GM19455 (cell line): ENCODE measurements at regions not wholly inside any gene's neighbourhood (a gene's known extent, or its start where the extent isn't known, plus 50 kb on each side); places are given as distances from the start of the nearest gene placed in this dataset.
"Not testable (repeated sequence)": the region's sequence is repeated elsewhere in the genome, so short reads cannot be mapped to it uniquely, and the experiment has no call there.

Experiments used
- ATAC-seq: cut with Tn5 transposase; IDR thresholded peaks from one replicate; pipeline ENCODE4 v1.9.1; 2021; ENCODE audit not compliant: unreplicated experiment

DNA sequence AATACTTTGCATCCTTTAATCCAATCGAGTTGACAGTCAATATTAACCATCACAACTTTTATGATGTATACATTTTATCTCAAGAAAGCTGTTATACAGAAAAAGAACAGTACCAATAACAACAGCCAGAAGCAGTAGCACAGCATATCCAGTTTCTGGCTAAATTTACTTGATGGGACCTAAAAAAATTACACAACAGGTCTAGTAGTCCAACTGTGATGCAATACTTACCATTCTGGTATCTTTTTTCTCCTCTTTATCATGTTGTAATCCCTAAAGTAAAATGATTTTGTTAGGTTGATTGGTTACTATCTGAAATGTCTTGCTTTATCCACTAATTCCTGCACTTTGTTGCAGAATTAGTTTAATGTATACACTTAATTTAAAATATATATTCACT, 1150.6 kb downstream of the FAT4 start:
- ATAC-seq, result no peak

DNA sequence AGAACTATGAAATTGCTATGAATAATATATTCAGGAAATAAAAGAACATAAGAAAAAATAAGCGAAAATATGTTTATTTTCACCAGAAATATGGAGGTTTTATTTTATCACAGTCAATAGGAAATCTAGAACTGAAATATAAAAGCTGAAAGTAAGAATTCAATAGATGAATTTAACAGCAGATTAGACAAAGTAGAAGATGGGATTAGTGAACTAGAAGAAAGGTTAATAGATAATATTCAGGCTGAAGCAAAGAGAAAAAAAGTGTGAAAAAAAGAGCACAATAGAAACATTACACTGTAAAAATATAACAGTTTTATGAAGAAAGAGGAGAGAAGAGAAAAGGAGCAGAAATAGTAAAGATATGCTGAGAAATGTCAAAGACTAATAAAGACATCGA, 1152.1 kb downstream of the FAT4 start:
- no peak for ATAC-seq

DNA sequence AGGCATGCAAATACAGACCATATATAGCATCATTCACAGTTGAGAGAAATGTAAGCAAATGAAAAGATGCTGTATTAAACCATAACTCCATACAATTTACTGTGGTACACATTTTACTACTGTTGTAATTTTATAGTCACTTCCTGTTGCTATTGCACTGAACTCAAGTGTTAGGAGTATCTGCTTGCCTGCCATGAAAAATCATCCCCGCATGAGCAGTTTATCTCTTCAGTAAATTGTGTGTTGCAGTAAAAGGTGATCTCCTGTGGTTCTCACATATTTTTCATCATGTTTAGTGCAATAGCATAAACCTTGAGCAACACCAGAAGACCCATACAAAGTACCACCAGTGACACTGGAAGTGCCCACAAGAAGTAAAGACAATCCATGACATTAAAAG, 1153.4 kb downstream of the FAT4 start:
- ATAC-seq, result no peak

DNA sequence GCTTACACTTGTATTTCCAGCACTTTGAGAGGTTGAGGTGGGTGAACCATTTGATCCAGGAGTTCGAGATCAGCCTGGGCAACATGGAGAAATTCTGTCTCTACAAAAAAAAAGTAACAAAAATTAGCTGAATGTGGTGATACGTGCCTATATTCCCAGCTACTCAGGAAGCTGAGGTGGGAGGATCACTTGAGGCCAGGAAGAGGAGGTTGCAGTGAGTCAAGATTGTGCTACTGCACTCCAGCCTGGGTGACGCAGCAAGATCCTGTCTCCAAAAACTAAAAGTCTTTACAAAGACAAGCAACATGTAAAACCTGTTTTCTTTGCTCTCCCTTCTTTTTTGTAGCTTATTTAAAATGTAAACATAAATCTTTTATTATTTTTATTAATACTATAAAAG, 1156.1 kb downstream of the FAT4 start:
- no peak for ATAC-seq

DNA sequence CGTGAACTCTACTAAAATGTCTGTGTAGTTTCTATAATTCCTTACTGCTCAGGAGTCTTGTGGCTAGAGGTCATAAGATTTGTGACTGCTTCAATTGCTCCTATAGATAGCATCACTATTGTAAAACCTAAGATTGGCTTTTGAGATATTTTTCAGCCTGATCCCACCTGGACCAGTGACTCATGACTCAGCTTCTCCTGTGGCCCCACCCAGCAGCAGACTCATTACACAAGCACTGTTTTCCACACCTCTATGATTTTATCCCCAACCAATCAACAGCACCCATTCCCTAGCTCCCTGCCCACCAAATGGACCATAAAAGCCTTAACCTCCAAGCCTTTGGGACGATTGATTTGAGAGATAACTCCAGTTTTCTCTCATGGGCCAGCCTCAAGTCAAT, 1157.0 kb upstream of the INTU start:
- no peak for ATAC-seq

DNA sequence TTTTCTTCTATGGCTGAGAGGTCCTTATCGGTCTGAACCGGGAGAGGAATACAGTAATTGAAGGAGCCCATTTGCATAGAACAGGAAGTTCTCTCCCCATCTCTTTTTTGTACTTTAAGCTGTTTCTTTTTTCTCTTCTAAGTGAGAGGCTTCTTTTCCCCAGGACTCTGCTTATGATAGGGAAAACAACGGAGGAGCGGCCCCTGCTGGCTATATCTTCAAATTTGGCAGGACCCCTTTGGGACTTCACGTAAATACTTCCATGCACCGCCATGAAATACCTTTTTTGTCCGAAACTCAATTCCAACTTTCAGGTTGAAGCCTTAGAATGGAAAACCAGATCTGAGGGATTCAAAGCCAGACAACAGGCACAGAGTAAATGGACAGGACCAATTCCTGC, 1153.0 kb upstream of the INTU start:
- ATAC-seq, result no peak

DNA sequence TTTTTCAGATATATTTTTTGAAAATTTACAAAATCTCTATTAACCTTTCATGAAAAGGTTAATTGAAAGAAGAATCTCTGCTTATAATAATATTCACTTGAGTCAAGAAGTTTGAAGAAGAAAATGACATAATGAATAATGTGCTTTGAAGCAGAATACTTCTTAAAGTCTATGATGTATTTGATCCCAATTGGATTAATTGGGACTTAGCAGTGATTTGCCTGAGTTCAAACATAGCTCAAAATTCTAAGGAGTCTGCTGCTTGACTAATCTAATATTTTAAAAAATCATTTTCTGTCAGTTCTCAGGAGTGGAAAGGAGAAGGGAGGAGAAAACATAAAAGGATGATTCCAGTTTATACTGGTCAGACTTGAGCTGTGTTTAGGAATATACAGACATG, 1150.4 kb upstream of the INTU start:
- ATAC-seq, result no peak

DNA sequence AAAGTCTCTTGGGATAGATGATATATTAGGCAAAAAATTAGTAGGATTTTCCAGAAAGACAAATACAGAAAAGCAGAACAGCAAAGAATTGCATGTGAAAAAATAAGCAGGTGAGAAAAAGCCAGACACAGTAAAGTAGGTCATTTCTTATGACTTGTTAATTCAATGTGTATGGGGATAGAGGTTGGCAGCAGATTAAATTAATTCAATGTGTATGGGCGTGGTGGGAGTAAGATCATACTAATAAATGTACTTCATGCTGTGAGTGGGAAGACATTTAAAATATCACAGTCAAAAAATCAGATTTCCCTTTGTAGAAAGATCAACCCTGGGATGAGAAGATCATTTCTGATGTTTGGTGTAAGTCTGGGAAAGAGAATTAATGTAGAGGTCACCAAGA, 1146.4 kb upstream of the INTU start:
- no peak for ATAC-seq

DNA sequence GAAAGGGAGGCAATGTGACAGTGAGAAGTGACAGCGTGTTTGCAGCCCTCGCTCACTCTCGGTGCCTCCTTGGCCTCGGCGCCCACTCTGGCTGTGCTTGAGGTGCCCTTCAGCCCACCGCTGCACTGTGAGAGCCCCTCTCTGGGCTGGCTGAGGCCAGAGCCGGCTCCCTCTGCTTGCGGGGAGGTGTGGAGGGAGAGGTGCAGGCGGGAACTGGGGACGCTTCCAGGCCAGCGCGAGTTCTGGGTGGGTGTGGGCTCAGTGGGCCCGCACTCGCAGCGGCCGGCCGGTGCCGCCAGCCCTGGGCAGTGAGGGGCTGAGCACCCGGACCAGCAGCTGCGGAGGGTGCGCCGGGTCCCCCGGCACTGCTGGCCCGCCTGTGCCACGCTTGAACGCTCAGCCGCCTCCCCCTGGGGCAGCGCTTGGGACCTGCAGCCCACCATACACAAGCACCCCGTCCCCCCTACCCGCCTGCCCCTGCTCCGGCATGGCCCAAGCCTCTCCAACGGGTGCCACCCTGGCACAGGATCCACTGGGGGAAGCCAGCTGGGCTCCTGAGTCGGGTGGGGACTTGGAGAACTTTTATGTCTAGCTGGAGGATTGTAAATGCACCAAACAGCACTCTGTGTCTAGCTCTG, 1142.8 kb upstream of the INTU start:
- no peak for ATAC-seq

DNA sequence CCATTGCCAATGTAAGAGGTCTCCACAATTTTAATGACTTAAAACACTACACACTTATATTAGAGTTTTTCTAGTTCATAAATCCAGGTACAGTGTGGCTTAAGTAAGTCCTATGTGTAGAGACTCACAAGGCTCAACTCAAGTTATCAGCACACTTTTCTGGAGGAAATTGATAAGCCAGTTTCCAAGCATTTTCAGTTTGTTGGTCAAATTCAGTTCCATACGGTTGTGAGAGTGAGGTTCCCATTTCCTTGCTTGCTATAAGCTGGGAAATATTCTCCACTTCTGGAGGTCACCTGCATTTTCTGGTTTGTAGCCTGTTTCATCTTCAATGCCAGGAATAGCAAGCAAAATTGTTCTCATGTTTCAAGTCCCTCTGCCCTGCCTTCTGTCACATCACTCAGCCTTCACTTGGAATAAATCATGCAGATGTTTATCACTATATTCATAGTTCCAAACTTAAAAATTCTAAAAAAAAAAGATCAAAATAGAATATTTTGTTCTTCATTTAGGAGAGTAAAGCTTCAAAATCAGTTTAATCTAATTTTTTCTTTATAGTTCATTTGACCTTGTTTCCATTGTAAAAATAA, 1137.5 kb upstream of the INTU start:
- ATAC-seq, result no peak

DNA sequence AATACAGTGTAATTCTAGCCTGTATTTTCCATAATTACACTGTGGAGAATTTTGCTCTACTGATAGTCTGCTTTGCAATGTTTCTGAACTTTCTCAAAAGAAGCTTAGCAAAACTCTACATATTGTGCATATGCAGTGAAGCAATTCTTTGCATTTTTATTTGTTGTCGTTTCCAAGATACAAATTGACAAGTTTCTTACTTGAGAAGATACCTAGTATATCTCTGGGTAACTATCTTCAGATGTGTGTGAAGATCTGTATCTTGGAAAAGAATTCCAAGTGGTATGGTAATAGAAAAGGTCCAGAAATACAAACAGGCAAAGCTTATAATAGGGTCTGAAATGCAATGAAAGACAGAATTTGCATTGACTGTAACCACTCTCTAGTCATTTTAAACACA, 1119.8 kb upstream of the INTU start:
- ATAC-seq, result no peak

DNA sequence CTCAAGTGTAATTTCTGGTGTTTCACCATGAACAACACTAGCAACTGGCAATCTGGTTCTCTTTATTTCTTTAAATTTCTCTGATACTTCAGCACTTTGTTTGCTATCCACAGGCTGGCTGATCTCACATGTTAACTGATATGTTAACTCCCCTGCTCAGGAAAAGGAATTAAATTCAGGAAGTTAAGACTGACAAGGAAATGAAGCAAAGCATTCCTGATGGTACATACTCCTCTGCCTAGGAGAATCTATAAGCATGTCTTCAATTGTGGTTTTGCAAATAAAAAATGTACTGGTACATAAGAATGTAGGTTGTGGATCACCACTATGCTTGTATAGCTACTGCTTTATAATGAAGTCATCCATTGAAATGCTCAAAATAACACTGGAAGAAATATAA, 1119.2 kb upstream of the INTU start:
- ATAC-seq, result no peak

DNA sequence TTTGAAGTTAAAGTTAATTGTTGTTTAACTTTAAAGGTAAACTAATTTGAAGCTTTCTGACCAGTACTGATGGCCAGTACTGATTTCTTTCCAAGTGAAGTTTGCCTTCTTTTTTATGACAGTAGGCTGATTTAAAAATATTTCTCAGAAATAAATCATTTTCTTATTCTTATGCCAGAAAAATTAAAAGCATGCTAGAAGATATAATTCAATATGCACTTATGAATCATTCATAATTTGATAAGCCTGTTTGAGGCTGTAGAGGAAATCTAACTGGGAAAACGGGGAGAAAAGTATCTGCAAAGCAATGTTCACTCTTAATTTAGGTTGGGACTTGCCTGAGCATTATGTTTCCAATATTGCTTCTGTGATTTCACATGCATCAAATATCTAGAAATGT, 1112.0 kb upstream of the INTU start:
- ATAC-seq, result no peak

DNA sequence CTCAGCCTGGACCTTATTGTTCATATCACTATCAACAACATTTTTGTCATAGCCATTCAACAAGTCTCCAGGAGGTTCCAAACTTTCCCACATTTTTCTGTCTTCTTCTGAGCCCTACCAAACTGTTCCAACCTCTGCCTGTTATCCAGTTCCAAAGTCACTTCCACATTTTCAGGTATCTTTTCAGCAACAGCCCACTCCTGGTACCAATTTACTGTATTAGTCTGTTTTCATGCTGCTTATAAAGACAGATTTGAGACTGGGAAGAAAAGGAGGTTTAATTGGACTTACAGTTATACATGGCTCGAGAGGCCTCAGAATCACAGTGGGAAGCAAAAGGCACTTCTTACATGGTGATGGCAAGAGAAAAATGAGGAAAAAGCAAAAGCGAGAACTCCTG, 1107.4 kb upstream of the INTU start:
- ATAC-seq, result not testable (repeated sequence)

DNA sequence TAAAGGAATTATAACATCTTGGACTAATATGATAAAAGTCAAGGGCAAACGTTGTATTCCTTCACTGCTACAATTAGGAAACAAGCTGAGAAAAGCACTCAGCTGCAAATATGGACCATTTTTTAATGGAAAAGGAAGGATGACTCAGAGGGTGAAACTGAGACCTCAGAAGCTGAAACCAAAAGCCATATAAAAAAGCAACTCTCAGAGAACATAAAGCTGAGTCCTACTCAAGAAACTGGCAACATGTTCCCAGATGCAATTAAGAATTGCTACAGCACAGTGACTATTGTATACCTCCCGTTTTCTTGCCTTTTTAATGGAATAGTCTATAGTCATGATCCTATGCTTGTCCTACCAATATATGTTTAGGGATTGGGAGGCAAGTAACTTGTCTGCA, 1106.4 kb upstream of the INTU start:
- no peak for ATAC-seq

DNA sequence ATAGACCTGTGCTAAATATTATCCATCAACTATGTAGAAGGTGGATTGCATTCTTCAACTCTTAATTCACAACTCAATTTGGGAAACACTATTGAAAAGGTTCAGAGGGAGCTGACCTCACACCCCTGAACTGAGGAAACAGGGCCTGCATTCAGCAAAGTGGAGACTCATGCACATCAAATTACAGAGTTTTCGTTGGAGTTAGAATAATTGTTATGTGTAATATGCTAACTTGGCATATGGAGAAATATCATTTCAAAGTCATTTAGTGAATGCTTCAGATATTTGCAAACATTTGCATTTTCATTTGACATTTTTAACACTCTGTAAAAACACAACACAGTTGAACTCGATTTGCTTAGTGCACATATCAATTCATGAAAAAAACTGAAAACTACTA, 1102.8 kb upstream of the INTU start:
- no peak for ATAC-seq

DNA sequence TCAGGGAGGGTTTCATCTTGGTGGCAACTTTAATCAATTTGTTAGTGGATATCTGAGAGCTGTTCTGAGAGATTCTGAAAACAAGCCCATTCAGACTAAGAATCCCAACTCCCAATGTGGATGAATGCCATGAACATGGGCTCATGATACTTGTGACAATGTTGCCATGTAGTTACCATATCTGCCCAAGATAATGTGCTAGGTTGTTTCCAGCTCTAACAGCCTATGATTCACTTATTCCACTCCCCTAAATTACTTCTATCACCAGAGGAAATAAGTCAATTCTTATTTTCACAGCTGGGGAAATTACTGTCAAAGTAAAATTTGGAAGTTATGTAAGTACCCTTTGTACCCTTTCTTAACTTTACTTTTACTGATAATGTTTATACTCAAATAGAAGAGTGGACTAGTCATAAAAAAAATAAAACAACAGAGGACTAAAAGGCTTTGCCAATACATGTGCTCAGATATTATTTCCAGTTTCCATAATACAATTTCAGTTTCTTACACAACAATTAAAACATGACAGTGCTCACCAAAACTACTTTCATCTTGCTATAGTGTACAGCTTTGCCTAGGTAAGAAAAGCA, 1101.7 kb upstream of the INTU start:
- ATAC-seq, result no peak

DNA sequence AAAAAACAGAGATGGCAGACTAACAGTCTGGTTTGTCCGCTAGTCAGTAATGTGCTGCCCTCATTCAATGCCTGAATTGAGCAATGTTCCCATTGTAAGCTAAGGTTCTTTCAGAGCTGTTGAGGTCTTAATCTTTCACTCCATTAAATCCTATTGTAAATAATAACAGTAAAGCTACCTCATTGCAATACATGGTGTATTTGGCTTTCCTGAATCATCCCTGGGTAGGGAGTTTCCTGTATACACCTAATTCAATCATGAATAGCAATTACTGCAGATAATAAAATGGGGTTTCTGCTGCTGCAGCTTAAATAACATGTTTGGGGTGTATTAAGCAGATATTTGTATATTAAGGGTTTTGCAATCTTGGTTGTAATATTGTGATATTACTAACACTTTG, 1100.2 kb upstream of the INTU start:
- ATAC-seq, result no peak

DNA sequence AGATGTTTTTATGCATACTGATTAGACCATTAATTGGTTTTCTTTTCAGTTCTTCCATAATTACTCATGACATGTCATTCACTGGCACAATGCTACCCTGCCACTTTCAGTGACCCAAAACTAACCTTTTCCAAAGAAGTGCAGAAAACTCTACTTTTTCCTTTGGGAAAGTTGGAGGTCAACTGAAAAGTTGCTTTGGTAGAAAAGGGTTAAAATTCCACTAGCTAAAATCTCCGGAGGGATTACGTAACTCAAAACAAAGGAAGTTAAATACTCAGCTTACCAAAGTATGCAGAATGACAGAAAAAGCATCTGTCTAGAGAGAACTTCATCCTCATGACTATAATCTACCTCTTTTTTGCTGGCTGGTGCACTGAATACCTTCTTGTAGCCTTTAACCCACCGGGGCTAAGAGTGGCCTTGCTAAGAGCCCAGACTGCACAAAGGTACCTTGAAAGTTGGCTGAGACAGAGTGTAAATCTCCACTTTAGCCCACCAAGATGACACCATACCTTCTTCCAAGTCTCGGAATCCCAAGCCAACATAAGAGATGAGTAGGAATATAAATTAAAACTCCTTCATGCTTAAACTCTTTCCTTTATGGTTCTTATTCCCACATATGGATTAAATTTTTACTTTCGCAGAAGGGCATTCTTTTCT, 1099.5 kb upstream of the INTU start:
- ATAC-seq, result no peak

DNA sequence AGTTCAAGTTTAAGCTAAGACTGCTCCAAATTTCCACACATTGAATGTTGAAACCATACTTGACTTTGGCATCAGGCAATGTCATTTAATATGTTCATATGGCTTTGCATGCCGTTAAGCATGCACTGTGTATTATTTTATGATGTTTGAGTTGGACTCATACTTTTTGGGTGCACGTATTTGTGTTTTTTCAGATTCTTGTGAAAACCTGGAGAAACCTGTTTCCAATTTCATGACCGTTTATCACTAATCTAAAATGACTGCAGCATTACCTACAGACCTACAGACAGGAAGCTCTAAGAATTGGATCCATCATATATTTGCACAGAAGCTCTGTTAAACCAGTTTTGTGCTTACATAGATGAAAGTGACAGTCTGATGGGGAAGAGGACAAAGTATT, 1093.0 kb upstream of the INTU start:
- ATAC-seq, result no peak

DNA sequence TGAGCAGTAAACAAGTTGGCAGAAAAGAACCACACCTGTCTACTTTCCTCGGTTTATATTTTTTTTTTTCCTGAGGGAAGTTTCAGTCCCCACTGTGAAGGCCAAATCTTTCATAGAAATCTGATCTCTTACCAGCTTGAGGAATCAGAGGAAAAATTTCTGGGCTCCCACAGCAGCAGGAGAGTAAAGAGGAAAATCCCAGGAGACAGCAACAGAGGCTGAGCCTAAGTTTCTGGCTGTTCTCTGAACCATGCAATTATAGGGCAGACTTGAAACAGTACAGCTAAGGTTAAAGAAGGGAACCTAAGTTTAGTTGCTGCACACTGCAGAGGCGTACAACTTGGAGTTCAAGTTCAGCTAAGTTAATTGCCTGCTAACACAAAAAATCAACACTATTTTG, 1090.9 kb upstream of the INTU start:
- ATAC-seq, result no peak

DNA sequence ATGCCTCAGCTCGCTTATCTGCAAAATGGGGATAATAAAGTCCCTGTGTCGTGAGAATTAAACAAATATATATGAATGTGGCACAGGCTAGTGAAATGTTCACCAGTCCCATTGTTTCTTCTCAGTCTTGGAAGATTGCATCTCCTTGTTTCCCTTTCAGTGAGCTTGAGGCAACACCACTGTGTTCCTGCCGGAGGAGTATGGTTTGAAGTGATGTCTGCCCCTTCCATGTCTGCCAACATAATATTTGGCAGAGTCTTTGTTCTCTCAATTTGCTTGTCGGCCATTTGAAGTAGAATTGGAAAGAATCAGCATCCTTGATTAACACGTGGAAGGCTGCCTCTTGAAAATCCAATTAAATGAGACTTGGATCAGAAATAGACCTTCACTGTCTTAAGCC, 1088.5 kb upstream of the INTU start:
- ATAC-seq, result no peak
